A549 (cell line): ENCODE measurements at regions not wholly inside any gene's neighbourhood (a gene's known extent, or its start where the extent isn't known, plus 50 kb on each side); places are given as distances from the start of the nearest gene placed in this dataset.

Experiments used
- CEBPB ChIP-seq, 2 experiments: fragments of >200 bp in 1 of 2; sonication (Bioruptor Twin) in 1 of 2; formaldehyde crosslinking in 1 of 2; IDR thresholded peaks; 2 replicates each; pipeline ENCODE4 v1.6.1; 2012 to 2016
- CHD2 ChIP-seq: fragments of 150-350 bp; IDR thresholded peaks from 2 replicates; pipeline ENCODE4 v1.6.1; 2014; ENCODE audit warnings: low read length; ENCODE audit not compliant: partially characterized antibody
- EP300 ChIP-seq, 2 experiments: fragments of >200 bp; sonication (Bioruptor Twin); formaldehyde crosslinking; IDR thresholded peaks; 2 replicates in 1 of 2; 3 replicates in 1 of 2; pipeline ENCODE4 v1.6.1; 2016 to 2017
- ESRRA ChIP-seq: fragments of 150-350 bp; IDR thresholded peaks from 2 replicates; pipeline ENCODE4 v1.6.1; 2014; ENCODE audit warnings: mild to moderate bottlenecking, low read length, borderline replicate concordance
- HOXA7 ChIP-seq: fragments of 250-450 bp; sonication (Bioruptor Pico); IDR thresholded peaks from 2 replicates; pipeline ENCODE4 v1.5.0; 2020; ENCODE audit warnings: mild to moderate bottlenecking, moderate library complexity
- MAX ChIP-seq: IDR thresholded peaks from 2 replicates; pipeline ENCODE4 v1.6.1; 2012
- NR3C1 ChIP-seq: fragments of >200 bp; sonication (Bioruptor Twin); formaldehyde crosslinking; IDR thresholded peaks from 3 replicates; pipeline ENCODE4 v1.6.1; 2017
- POLR2A ChIP-seq: IDR thresholded peaks from 2 replicates; pipeline ENCODE4 v1.6.1; 2012; ENCODE audit warnings: mild to moderate bottlenecking, low read length
- RAD21 ChIP-seq, 2 experiments: fragments of >200 bp in 1 of 2; sonication (Bioruptor Twin) in 1 of 2; formaldehyde crosslinking in 1 of 2; IDR thresholded peaks in 1 of 2; conservative IDR thresholded peaks in 1 of 2; 2 replicates in 1 of 2; 3 replicates in 1 of 2; pipeline ENCODE4 v1.6.1; 2012 to 2018; ENCODE audit warnings: inconsistent platforms in 1 of 2
- RCOR1 ChIP-seq: fragments of 150-350 bp; IDR thresholded peaks from 2 replicates; pipeline ENCODE4 v1.6.1; 2014; ENCODE audit warnings: antibody characterized with exemption, low read length, low read depth
- USF2 ChIP-seq: fragments of 450-650 bp; IDR thresholded peaks from 2 replicates; pipeline ENCODE4 v1.6.1; 2014; ENCODE audit warnings: antibody characterized with exemption
- ZFP36 ChIP-seq: fragments of 450-650 bp; IDR thresholded peaks from 2 replicates; pipeline ENCODE4 v1.6.1; 2014; ENCODE audit warnings: borderline replicate concordance; ENCODE audit not compliant: partially characterized antibody
- TF ChIP-seq, protein P1 (sequence below): fragments of >200 bp; sonication (Bioruptor Twin); formaldehyde crosslinking; IDR thresholded peaks from 3 replicates; pipeline ENCODE4 v1.5.1; 2016
- TF ChIP-seq, protein P2 (sequence below): fragments of 250-450 bp; sonication (Bioruptor Pico); IDR thresholded peaks from 2 replicates; pipeline ENCODE4 v1.5.0; 2021; ENCODE audit warnings: mild to moderate bottlenecking, moderate library complexity, borderline replicate concordance

DNA sequence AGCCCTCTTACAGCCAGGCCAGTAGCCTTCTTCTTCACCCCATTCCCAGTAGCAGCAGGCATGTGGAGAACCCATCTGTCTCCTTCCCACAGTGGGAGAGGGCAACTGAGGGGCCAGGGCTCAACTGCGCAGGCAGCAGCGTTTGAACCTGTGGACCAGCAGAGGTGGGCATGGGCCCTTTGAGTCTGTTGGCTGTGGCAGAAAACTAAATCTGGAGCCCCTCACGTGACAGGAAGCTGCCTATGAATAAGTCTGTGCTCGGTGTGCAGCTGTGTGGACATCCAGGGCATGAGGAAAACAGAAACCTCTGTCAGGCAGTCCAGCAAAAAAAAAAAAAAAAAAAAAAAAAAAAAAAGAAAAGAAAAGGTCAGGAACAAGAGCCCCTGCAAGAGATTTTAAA, 189.2 kb upstream of the NR3C1 start:
- TF ChIP-seq RCOR1 (no peak), CHD2 (no peak), HOXA7 (CRISPR knock-in tag) (no peak), POLR2A (no peak), ESRRA (no peak), MAX (no peak), ZFP36 (no peak), EP300 (IDR thresholded peaks at IDR 0.05) (no peak), USF2 (peak; percentile 52), CEBPB (IDR thresholded peaks at IDR 0.05) (no peak), RAD21 (conservative IDR thresholded peaks at IDR 0.05 in 1 of 2, IDR thresholded peaks at IDR 0.05 in 1 of 2) (no peak), NR3C1 (no peak)
- TF ChIP-seq, protein P1, sequence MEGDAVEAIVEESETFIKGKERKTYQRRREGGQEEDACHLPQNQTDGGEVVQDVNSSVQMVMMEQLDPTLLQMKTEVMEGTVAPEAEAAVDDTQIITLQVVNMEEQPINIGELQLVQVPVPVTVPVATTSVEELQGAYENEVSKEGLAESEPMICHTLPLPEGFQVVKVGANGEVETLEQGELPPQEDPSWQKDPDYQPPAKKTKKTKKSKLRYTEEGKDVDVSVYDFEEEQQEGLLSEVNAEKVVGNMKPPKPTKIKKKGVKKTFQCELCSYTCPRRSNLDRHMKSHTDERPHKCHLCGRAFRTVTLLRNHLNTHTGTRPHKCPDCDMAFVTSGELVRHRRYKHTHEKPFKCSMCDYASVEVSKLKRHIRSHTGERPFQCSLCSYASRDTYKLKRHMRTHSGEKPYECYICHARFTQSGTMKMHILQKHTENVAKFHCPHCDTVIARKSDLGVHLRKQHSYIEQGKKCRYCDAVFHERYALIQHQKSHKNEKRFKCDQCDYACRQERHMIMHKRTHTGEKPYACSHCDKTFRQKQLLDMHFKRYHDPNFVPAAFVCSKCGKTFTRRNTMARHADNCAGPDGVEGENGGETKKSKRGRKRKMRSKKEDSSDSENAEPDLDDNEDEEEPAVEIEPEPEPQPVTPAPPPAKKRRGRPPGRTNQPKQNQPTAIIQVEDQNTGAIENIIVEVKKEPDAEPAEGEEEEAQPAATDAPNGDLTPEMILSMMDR = no peak
- TF ChIP-seq, protein P2, sequence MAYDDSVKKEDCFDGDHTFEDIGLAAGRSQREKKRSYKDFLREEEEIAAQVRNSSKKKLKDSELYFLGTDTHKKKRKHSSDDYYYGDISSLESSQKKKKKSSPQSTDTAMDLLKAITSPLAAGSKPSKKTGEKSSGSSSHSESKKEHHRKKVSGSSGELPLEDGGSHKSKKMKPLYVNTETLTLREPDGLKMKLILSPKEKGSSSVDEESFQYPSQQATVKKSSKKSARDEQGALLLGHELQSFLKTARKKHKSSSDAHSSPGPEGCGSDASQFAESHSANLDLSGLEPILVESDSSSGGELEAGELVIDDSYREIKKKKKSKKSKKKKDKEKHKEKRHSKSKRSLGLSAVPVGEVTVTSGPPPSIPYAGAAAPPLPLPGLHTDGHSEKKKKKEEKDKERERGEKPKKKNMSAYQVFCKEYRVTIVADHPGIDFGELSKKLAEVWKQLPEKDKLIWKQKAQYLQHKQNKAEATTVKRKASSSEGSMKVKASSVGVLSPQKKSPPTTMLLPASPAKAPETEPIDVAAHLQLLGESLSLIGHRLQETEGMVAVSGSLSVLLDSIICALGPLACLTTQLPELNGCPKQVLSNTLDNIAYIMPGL (CRISPR knock-in tag) = no peak
